HTR-8/SVneo (cell line): ENCODE measurements at regions not wholly inside any gene's neighbourhood (a gene's known extent, or its start where the extent isn't known, plus 50 kb on each side); places are given as distances from the start of the nearest gene placed in this dataset.

Experiments used
- DNase-seq: peaks from one replicate; pipeline ENCODE4 v3.0.0; 2011; ENCODE audit warnings: low spot score, mixed read lengths; ENCODE audit not compliant: insufficient read length
- FAIRE-seq: peaks from 2 replicates; lab custom pipeline; 2011; peaks lifted over from hg19 to GRCh38; lab: Jason Lieb, UNC

GRCh38 chr4:23558101-23558500, 331.7 kb downstream of the PPARGC1A start:
- DNase-seq = no peak
- no peak for FAIRE-seq

DNA sequence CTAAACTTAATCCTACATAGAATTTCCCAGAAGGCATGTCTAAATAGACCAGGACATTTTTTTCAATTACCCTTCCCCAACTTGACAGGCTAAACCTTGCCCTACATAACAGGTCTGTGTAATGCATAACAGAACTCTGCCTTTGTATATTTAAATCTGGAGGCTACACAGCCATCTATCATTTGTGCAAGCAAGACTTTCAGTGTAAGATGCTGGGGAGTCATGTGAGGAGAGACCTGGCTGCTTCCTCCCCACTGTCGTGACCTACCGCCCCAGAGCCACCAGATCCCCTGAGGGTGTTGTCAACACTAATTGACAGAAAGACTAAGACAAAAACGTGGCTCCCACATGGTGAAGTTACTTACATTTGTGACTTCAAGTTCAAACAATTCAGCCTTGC, 342.2 kb downstream of the PPARGC1A start:
- FAIRE-seq (no peak), DNase-seq (no peak)

- DNase-seq = no peak
- FAIRE-seq = no peak
These were observed 342.8 kb downstream of the PPARGC1A start for GRCh38 chr4:23547096-23547495.

- DNase-seq (no peak), FAIRE-seq (no peak)
These were observed 349.8 kb downstream of the PPARGC1A start for GRCh38 chr4:23539969-23540569.

DNA sequence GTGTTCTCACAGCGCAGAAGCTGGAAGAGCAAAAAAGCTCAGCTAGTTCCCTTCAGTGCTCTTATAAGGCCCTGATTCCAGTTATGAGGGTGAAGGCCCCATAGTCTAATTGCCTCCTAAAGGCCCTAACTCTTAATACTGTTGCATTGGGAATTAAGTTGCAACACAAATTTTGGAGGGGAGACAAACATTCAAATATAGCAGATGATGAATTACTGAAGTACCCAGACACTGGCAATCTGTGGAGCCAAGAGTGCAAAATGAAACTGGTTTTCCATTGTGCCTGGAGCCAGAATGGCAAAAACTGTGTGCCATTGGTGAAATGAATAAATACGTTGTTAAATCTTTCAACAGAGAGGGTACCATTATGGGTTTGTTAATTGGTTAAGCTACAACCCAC, 356.0 kb downstream of the PPARGC1A start:
- FAIRE-seq (no peak), DNase-seq (no peak)

- DNase-seq (no peak), FAIRE-seq (no peak)
These were observed 373.1 kb downstream of the PPARGC1A start for GRCh38 chr4:23516716-23517115.

- FAIRE-seq (no peak), DNase-seq (no peak)
These were observed 385.8 kb downstream of the PPARGC1A start for GRCh38 chr4:23504083-23504482.

DNA sequence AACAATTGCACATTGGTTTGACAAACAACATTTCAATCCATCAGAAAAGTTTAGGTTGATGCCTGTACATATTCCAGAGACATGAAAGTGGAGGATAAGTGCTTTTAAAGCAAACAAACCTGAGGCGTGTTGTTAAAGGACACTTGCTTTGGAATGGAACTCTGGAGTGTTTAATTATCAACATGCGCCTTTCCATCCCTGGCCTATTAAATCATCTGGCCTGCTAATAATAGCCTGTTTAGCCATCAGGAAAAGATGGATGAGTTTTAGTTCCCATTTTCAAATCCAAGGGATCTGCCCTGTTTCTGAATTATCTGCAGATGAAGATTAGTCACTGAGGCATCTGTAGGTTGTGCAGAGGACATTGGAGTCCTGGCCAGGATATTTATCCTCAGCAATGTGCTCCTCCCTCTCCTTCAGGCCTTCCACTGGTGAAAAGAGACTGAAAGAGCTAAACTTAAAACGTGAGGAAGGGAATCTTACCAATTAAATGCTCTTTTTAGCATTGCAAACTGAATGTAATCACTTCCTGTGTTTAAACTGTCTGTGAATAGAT, 388.9 kb downstream of the PPARGC1A start:
- FAIRE-seq (no peak), DNase-seq (no peak)

DNA sequence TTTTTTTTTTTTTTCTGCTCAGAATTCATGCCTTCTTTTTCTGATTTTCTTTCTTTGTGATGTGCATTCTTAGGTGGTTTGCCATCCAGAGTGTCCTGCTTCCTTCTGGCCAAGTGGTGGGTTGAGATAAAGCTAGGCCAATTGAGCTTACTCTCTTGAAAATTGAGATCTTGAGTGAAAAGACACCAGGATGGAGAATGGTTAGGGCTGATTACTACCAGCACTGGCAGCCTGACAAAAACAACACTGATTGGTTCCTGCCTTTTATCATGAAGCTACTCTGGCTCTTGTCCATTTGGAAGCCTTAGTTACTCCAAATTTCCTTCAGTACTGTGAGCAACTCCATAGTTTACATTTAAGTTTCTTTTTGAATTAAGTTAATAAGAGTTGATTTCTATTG, 404.0 kb downstream of the PPARGC1A start:
- DNase-seq = no peak
- no peak for FAIRE-seq

DNA sequence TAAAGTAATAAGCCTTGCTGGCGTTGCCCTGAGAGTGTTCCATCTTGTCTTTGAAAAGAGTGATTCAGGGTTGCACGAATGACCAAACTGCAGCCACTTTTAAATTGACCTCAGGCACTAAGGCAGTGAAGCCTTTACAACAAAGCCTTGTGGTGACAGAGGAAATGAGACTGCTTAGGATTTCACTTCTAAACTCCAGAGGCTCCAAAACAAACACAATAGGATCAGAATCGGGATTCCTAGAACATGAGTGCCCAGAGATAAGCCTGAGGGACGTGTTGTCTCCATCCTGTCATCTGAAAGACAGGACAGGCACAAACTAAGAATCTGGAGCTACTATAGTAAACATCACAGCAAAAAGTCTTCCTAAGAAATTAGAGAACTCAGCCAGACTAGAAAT, 405.2 kb downstream of the PPARGC1A start:
- DNase-seq (no peak), FAIRE-seq (no peak)

- no peak for DNase-seq
- no peak for FAIRE-seq
These were observed 406.4 kb downstream of the PPARGC1A start for GRCh38 chr4:23483320-23483960.

- FAIRE-seq (no peak), DNase-seq (no peak)
These were observed 408.3 kb downstream of the PPARGC1A start for GRCh38 chr4:23481566-23481965.

GRCh38 chr4:23477905-23478304, 411.9 kb downstream of the PPARGC1A start:
- FAIRE-seq = no peak
- no peak for DNase-seq

GRCh38 chr4:23476515-23477090, 413.2 kb downstream of the PPARGC1A start:
- FAIRE-seq (no peak), DNase-seq (no peak)

DNA sequence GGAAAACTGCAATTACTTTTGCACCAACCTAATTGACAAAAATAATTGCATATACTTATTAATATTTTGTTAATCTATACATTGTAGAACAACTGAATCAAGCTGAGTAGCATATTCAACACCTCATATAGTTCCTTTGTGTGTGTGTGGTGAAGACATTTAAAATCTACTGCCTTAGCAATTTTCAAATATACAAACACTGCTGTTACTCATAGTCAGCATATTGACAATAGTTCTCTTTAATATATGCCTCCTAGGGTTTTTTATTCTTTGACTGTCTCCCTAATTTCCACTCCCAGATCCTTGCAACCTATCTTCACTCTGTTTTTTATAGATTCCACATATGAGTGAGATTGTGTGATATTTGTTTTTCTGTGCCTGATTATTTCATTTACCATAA, 426.8 kb downstream of the PPARGC1A start:
- FAIRE-seq (no peak), DNase-seq (no peak)

DNA sequence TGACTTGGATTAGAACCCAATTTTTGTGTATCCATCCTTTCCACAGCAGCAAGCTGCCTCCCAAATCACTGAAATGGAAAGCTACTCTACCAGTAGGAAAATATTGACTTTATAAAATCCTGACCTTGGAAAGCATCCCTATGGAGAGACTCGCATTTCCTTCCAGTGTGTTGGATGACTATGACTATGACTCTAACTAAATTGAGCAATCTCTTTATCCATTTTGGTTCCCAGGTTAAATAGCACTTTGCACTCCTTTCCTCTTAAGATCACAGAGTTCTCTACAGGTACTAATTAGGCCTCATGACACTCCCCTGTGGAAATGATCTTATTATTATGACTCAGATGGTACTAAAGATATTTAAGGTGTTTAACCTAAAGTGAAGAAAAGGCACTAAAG, 431.8 kb downstream of the PPARGC1A start:
- no peak for FAIRE-seq
- no peak for DNase-seq

DNA sequence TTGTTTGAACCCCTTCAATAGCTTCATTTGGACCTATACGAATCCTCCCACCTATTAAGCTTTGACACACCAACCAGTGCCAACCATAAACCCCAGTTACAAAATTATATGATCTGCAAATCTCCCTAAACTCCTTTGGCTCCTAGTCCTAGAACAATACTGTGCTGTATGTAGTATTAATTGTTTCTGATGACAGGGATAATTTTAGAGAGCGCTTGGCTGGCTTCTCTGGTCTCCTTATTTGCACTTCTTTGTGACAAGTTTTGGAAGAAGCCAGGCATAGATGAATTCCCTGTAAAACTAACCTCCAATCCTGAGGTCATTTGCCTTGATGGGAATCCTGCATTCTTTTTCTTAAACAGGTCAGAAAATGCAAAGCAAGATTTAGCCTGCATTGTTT, 433.0 kb downstream of the PPARGC1A start:
- no peak for FAIRE-seq
- DNase-seq = no peak

- DNase-seq (peak; percentile 0), FAIRE-seq (no peak)
These were observed 434.2 kb downstream of the PPARGC1A start for GRCh38 chr4:23455456-23456158.

- no peak for FAIRE-seq
- DNase-seq = no peak
These were observed 448.2 kb downstream of the PPARGC1A start for GRCh38 chr4:23441530-23442069.

GRCh38 chr4:23438764-23439163, 451.1 kb downstream of the PPARGC1A start:
- no peak for DNase-seq
- no peak for FAIRE-seq

DNA sequence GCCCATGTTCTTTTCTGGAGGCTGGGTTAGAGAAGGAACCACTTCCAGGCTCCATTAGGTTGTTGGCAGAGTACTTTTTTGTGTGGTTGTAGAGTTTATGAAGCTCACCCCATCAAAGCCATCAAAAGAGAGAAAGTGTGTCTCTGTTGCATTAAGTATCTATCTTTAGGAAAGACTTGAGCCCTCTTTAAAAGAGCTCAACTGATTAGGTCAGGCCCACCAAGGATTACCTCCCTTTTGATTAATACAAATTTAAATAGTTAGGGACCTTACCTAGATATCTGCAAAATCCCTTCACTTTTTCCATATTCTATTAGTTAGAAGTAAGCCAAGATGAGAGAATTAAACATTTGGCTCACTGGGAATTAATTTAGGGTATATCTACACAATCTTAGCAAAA, 460.4 kb downstream of the PPARGC1A start:
- no peak for FAIRE-seq
- no peak for DNase-seq
